NB4 (cell line): ENCODE measurements at regions not wholly inside any gene's neighbourhood (a gene's known extent, or its start where the extent isn't known, plus 50 kb on each side); places are given as distances from the start of the nearest gene placed in this dataset.

ENCODE experiments used
- MYC ChIP-seq: IDR thresholded peaks from 2 replicates; pipeline ENCODE4 v1.6.1; 2011; ENCODE audit warnings: low read depth, low read length
- POLR2A ChIP-seq: IDR thresholded peaks from 2 replicates; pipeline ENCODE4 v1.6.1; 2011; ENCODE audit warnings: mild to moderate bottlenecking; ENCODE audit not compliant: insufficient read length; ENCODE audit errors: extremely low read depth
- TF ChIP-seq, protein P1 (sequence below): IDR thresholded peaks from one replicate; pipeline ENCODE4 v1.5.1; 2012; ENCODE audit warnings: low read depth, low read length
- TF ChIP-seq, protein P2 (sequence below): IDR thresholded peaks from 2 replicates; pipeline ENCODE4 v1.6.1; 2011; ENCODE audit warnings: low read depth, low read length

DNA sequence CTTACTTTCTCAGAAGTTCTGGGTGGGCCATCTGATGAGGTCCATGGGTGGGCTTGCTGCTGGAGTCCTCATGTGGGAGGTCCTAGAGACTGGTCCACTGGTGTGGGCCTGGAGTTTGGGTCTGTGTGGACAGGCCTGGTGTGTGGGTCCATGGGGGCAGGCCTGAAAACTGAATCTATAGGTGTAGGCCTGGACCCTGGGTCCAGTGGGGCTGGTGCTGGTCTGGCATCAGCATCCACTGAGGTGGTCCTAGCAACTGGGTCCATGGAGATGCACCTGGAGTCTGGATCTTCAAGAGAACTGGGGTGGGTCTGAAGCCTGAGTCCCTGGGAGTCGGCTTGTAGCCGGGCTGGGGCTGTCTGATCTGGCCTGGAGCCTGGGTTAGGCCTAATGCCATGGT, 253.8 kb upstream of the CCL2 start:
- TF ChIP-seq, protein P1, sequence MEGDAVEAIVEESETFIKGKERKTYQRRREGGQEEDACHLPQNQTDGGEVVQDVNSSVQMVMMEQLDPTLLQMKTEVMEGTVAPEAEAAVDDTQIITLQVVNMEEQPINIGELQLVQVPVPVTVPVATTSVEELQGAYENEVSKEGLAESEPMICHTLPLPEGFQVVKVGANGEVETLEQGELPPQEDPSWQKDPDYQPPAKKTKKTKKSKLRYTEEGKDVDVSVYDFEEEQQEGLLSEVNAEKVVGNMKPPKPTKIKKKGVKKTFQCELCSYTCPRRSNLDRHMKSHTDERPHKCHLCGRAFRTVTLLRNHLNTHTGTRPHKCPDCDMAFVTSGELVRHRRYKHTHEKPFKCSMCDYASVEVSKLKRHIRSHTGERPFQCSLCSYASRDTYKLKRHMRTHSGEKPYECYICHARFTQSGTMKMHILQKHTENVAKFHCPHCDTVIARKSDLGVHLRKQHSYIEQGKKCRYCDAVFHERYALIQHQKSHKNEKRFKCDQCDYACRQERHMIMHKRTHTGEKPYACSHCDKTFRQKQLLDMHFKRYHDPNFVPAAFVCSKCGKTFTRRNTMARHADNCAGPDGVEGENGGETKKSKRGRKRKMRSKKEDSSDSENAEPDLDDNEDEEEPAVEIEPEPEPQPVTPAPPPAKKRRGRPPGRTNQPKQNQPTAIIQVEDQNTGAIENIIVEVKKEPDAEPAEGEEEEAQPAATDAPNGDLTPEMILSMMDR, result no peak
- TF ChIP-seq POLR2A (no peak), MYC (no peak)
- TF ChIP-seq, protein P2, sequence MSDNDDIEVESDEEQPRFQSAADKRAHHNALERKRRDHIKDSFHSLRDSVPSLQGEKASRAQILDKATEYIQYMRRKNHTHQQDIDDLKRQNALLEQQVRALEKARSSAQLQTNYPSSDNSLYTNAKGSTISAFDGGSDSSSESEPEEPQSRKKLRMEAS, result no peak
